B cell (primary cell): ENCODE measurements at regions not wholly inside any gene's neighbourhood (a gene's known extent, or its start where the extent isn't known, plus 50 kb on each side); places are given as distances from the start of the nearest gene placed in this dataset.

ENCODE experiments used
- ATAC-seq: fragments of 200-7000 bp; cut with Tn5 transposase; one replicate; pipeline ENCODE4 v1.10.0; 2021; ENCODE audit warnings: low read depth, mild to moderate bottlenecking, moderate number of reproducible peaks, moderate library complexity
- CTCF ChIA-PET: fragments of 350-600 bp; sonication (Branson Sonifier 250); formaldehyde crosslinking; loops from one replicate; lab custom pipeline; 2021; ENCODE audit warnings: antibody characterized with exemption, inconsistent platforms; lab: Charles Lee
- POLR2A ChIA-PET: fragments of 350-600 bp; sonication (Branson Sonifier 250); formaldehyde crosslinking; loops from one replicate; lab custom pipeline; 2021; ENCODE audit warnings: antibody characterized with exemption; lab: Charles Lee
- DNase-seq: peaks from one replicate; pipeline ENCODE4 v3.0.0; 2013
- H2AFZ ChIP-seq: 2 replicates; pipeline ENCODE4 v1.6.1; 2012; ENCODE audit warnings: mild to moderate bottlenecking, low read depth, low read length; ENCODE audit not compliant: insufficient read depth, poor library complexity, severe bottlenecking
- H3K27ac ChIP-seq, 2 donors: 1 replicate in 1 of 2; 2 replicates in 1 of 2; pipeline ENCODE4 v1.5.1; 2012 to 2013; ENCODE audit warnings: low read length in 2 of 2, mild to moderate bottlenecking in 2 of 2, moderate library complexity in 1 of 2
- H3K27me3 ChIP-seq, 4 experiments: fragments of 200-600 bp in 1 of 4; sonication (generic) in 1 of 4; replicated peaks in 1 of 4; 1 replicate in 2 of 4; 2 replicates in 2 of 4; pipeline versions ENCODE4 v1.6.1 to v1.7.0; 2013 to 2016; ENCODE audit warnings: low read length in 3 of 4, mild to moderate bottlenecking in 2 of 4, mixed read lengths in 1 of 4, moderate library complexity in 1 of 4; ENCODE audit not compliant: insufficient read depth in 4 of 4, control insufficient read depth in 3 of 4; ENCODE audit errors: control extremely low read depth in 1 of 4
- H3K36me3 ChIP-seq, 2 experiments: replicated peaks in 1 of 2; 1 replicate in 1 of 2; 2 replicates in 1 of 2; pipeline versions ENCODE4 v1.6.1 to v1.7.1; 2013; ENCODE audit warnings: low read length in 1 of 2; ENCODE audit not compliant: insufficient read depth in 2 of 2, control insufficient read depth in 1 of 2; ENCODE audit errors: control extremely low read depth in 1 of 2, extremely low read depth in 1 of 2
- H3K4me1 ChIP-seq, 2 donors: fragments of 200-600 bp in 1 of 2; sonication (generic) in 1 of 2; 1 replicate in 1 of 2; 2 replicates in 1 of 2; pipeline versions ENCODE4 v1.5.1 to v1.6.1; 2013 to 2017; ENCODE audit warnings: low read length in 2 of 2; ENCODE audit not compliant: control insufficient read depth in 2 of 2, insufficient read depth in 2 of 2
- H3K4me2 ChIP-seq: replicated peaks from 2 replicates; pipeline ENCODE3; 2012; ENCODE audit warnings: mild to moderate bottlenecking, low read depth, low read length; ENCODE audit not compliant: poor library complexity, severe bottlenecking
- H3K4me3 ChIP-seq, 5 experiments: fragments of 200-600 bp in 1 of 5; sonication (generic) in 1 of 5; 1 replicate in 3 of 5; 2 replicates in 2 of 5; pipeline versions ENCODE4 v1.5.1 to v1.7.0; 2011 to 2016; ENCODE audit warnings: low read length in 4 of 5, mild to moderate bottlenecking in 4 of 5, low read depth in 2 of 5, control low read depth in 1 of 5, moderate library complexity in 1 of 5; ENCODE audit not compliant: insufficient read depth in 1 of 5; ENCODE audit errors: control extremely low read depth in 1 of 5, extremely low read depth in 1 of 5
- H3K79me2 ChIP-seq: fragments of 200-600 bp; sonication (generic); one replicate; pipeline ENCODE4 v1.6.0; 2016; ENCODE audit warnings: low read length; ENCODE audit not compliant: control insufficient read depth, insufficient read depth
- H3K9ac ChIP-seq: fragments of 200-600 bp; sonication (generic); 2 replicates; pipeline ENCODE4 v1.6.1; 2017; ENCODE audit warnings: mild to moderate bottlenecking, low read length, moderate library complexity
- H3K9me3 ChIP-seq, 3 donors: one replicate each; pipeline versions ENCODE4 v1.6.1 to v1.7.1; 2013; ENCODE audit warnings: low read length in 2 of 3; ENCODE audit not compliant: control insufficient read depth in 2 of 3, insufficient read depth in 1 of 3; ENCODE audit errors: control extremely low read depth in 1 of 3
- H4K20me1 ChIP-seq: 2 replicates; pipeline ENCODE4 v1.6.0; 2012; ENCODE audit warnings: mild to moderate bottlenecking, low read length; ENCODE audit not compliant: insufficient read depth, control insufficient read depth, poor library complexity, severe bottlenecking
- H3K27ac Mint-ChIP-seq: one replicate; pipeline ENCODE4 v1.8.0; 2021; ENCODE audit warnings: mixed read lengths
- H3K27me3 Mint-ChIP-seq: one replicate; pipeline ENCODE4 v1.8.0; 2021; ENCODE audit warnings: mixed read lengths
- H3K4me1 Mint-ChIP-seq: one replicate; pipeline ENCODE4 v1.8.0; 2021; ENCODE audit warnings: mixed read lengths
- H3K4me3 Mint-ChIP-seq: one replicate; pipeline ENCODE4 v1.8.0; 2021; ENCODE audit warnings: mixed read lengths
- H3K9me3 Mint-ChIP-seq: one replicate; pipeline ENCODE4 v1.8.0; 2022; ENCODE audit warnings: mixed read lengths; ENCODE audit not compliant: insufficient read depth
- EZH2 ChIP-seq: IDR thresholded peaks from 2 replicates; pipeline ENCODE4 v1.6.1; 2012; ENCODE audit warnings: borderline replicate concordance, low read depth, mild to moderate bottlenecking, moderate library complexity, low read length; ENCODE audit not compliant: insufficient read depth, poor library complexity, severe bottlenecking
- WGBS: methylation state at CpG from one replicate; pipeline ENCODE4 v1.1.5; 2013; ENCODE audit warnings: missing lambda C conversion rate; ENCODE audit not compliant: insufficient coverage; 5-methylcytosine and 5-hydroxymethylcytosine counted together
- intact Hi-C: fragments of 100-400 bp; cut with micrococcal nuclease; formaldehyde crosslinking; loops from one replicate; pipeline ENCODE4 v1.10.0; 2022
- TF ChIP-seq, protein P1 (sequence below): fragments of 200-600 bp; IDR thresholded peaks from one replicate; pipeline ENCODE4 v1.8.0; 2022; ENCODE audit warnings: antibody characterized with exemption, mild to moderate bottlenecking

DNA sequence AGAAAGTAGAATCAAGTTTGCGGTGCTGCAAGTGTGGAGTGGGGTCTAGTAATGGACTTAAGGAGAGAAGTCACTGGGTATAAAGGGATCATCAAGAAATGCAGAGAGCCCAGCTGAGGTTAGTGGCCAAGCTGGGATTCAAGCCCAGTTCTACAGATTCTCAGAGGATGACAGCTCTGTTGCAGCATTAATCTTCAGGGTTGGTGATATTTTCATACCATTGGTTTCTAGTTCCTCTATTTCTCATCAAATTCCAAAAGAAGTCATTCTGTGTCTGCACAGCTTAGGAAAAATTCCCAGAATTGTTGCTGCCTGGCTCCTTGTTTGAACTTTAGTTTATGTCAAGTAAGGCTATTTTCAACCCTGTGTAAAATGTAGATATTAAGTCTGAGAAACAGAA lies 169.5 kb upstream of the NTF3 start:
- Histone ChIP-seq H3K79me2 (no peaks in the 10 kb centered on the region), H3K36me3 (no peaks in the 10 kb centered on the region), H3K4me3 (no peak overlapping the region), H3K4me1 (no peaks in the 10 kb centered on the region), H4K20me1 (no peaks in the 10 kb centered on the region), H3K4me2 (no peak overlapping the region), H2AFZ (no peak overlapping the region), H3K9me3 (no peaks in the 10 kb centered on the region), H3K9ac (no peak overlapping the region), H3K27me3 (no peaks in the 10 kb centered on the region), H3K27ac (no peak overlapping the region)
- no peaks in the 10 kb centered on the region for H3K4me1 Mint-ChIP-seq
- H3K27ac Mint-ChIP-seq, result no peak overlapping the region
- WGBS, result 100% methylated on average over 1 of the region's 1 CpG
- ATAC-seq (no peak), DNase-seq (no peak)
- H3K9me3 Mint-ChIP-seq, result no peaks in the 10 kb centered on the region
- intact Hi-C loops, result no loop called here
- peaks cover 13% of the 10 kb centered on the region for H3K27me3 Mint-ChIP-seq
- POLR2A ChIA-PET, result no interaction called here
- CTCF ChIA-PET, result no interaction called here
- no peak overlapping the region for H3K4me3 Mint-ChIP-seq
- no peak for TF ChIP-seq EZH2
- TF ChIP-seq, protein P1, sequence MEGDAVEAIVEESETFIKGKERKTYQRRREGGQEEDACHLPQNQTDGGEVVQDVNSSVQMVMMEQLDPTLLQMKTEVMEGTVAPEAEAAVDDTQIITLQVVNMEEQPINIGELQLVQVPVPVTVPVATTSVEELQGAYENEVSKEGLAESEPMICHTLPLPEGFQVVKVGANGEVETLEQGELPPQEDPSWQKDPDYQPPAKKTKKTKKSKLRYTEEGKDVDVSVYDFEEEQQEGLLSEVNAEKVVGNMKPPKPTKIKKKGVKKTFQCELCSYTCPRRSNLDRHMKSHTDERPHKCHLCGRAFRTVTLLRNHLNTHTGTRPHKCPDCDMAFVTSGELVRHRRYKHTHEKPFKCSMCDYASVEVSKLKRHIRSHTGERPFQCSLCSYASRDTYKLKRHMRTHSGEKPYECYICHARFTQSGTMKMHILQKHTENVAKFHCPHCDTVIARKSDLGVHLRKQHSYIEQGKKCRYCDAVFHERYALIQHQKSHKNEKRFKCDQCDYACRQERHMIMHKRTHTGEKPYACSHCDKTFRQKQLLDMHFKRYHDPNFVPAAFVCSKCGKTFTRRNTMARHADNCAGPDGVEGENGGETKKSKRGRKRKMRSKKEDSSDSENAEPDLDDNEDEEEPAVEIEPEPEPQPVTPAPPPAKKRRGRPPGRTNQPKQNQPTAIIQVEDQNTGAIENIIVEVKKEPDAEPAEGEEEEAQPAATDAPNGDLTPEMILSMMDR, result no peak

DNA sequence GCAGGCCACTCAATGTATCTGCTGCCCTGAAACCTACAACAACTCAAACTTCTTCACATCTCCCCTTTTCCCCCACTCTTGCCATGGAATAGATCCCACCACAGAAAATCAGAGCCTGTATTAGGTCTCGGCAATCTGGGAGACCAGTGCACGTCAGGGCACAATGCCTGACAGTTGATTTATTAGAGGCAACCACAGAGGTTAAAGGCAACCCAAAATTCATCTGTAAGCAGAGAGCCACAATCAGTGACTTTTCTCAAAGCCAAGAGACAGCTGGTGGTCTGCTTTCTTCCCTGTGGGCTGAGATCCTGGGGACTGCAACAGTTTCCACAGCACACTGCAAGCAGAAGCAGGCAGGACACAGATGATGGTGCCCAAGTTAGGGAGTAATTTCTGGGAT lies 169.0 kb upstream of the NTF3 start:
- ChIA-PET CTCF (no interaction called here), POLR2A (no interaction called here)
- no peak overlapping the region for H3K9ac ChIP-seq
- no peaks in the 10 kb centered on the region for H3K9me3 ChIP-seq
- WGBS, result 0% methylated on average over 2 of the region's 2 CpGs
- no peak overlapping the region for H3K4me3 Mint-ChIP-seq
- peaks cover 10% of the 10 kb centered on the region for H3K27me3 Mint-ChIP-seq
- no peak overlapping the region for H3K27ac Mint-ChIP-seq
- no peaks in the 10 kb centered on the region for H3K4me1 Mint-ChIP-seq
- no peaks in the 10 kb centered on the region for H3K36me3 ChIP-seq
- no peaks in the 10 kb centered on the region for H3K27me3 ChIP-seq
- ATAC-seq (no peak), DNase-seq (no peak)
- no peak overlapping the region for H3K27ac ChIP-seq
- no peak overlapping the region for H3K4me3 ChIP-seq
- H4K20me1 ChIP-seq, result no peaks in the 10 kb centered on the region
- H2AFZ ChIP-seq, result no peak overlapping the region
- TF ChIP-seq EZH2, result no peak
- TF ChIP-seq, protein P1, result no peak
- no peaks in the 10 kb centered on the region for H3K4me1 ChIP-seq
- H3K9me3 Mint-ChIP-seq, result no peaks in the 10 kb centered on the region
- no peaks in the 10 kb centered on the region for H3K79me2 ChIP-seq
- intact Hi-C loops, result no loop called here
- H3K4me2 ChIP-seq, result no peak overlapping the region
